ENCODE measurements at regions not wholly inside any gene's neighbourhood (a gene's known extent, or its start where the extent isn't known, plus 50 kb on each side); places are given as distances from the start of the nearest gene placed in this dataset.
A peak's percentile ranks its signal among the peaks of the same experiment; 100 is the strongest.

DNA sequence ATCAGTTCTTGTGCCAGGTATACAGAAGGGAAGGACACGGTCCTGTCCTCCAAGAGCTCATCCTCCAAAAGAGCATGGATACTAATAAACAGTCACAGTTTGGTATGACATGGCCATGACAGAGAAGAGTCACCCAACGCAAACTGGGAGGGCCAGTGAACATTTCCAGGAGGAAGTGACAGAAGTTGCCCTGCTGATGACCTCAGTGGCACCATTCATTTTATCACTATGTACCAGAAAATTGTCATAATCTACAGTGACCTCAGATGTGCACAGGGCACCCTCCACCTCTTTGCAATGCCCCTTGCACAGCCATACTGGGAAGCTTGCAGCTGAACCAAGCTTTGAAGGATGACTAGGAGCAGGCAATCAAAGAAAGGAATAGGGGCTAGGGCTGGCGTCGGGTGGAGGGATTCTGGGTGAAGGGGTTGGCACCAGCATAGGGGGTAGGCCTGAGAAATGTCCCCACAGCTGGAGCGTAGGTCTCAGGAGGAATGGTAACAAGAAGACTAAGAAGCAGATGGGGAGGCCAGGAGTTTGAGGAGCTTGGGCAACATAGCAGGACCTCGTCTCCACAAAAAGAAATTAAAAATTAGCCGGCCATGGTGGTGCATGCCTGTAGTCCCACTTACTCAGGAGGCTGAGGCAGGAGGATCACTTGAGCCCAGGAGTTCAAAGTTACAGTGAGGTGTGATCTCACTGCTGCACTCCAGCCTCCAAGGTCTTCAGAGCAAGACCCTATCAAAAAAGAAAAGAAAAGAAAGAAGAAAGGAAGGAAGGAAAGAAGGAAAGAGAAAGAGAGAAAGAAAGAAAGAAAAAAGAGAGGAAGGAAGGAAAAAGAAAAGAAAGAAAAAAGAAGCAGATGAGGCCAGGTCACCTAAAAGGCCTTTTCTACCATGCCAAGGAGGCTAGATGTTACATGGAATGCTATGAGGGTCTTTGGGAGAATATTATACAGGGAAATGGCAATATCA, 65.3 kb upstream of the SNX9 start:
- Histone ChIP-seq H3K27ac (ENCODE audit: low read length) (no peak overlapping the region), H3K27me3 (ENCODE audit: low read depth, low read length) (no peaks in the 10 kb centered on the region), H3K4me1 (ENCODE audit: control insufficient read depth in 1 of 2, insufficient read depth in 2 of 2, low read length in 2 of 2) (peaks cover 0 to 14% of the 10 kb centered on the region in 2 donors)

GRCh38 chr6:157758516-157759023, 64.5 kb upstream of the SNX9 start:
- no peaks in the 10 kb centered on the region for H3K27me3 ChIP-seq (ENCODE audit: low read depth, low read length)
- peaks cover 4 to 17% of the 10 kb centered on the region in 2 donors for H3K4me1 ChIP-seq (ENCODE audit: control insufficient read depth in 1 of 2, insufficient read depth in 2 of 2, low read length in 2 of 2)

More for the DNA sequence above, 65.3 kb upstream of the SNX9 start:
- no peak overlapping the region for H3K4me3 ChIP-seq (ENCODE audit: low read depth in 1 of 2, low read length in 2 of 2)
- no peaks in the 10 kb centered on the region for H3K9me3 ChIP-seq (ENCODE audit: control insufficient read depth in 1 of 2, low read length in 2 of 2)
- H3K36me3 ChIP-seq (ENCODE audit: control insufficient read depth in 1 of 2, insufficient read depth in 2 of 2, low read length in 2 of 2), result no peaks in the 10 kb centered on the region

GRCh38 chr6:157759028-157759427, 64.0 kb upstream of the SNX9 start:
- no peaks in the 10 kb centered on the region for H3K27me3 ChIP-seq (ENCODE audit: low read depth, low read length)
- no peaks in the 10 kb centered on the region for H3K36me3 ChIP-seq (ENCODE audit: control insufficient read depth in 1 of 2, insufficient read depth in 2 of 2, low read length in 2 of 2)
- no peak overlapping the region for H3K4me3 ChIP-seq (ENCODE audit: low read depth in 1 of 2, low read length in 2 of 2)
- H3K9me3 ChIP-seq (ENCODE audit: control insufficient read depth in 1 of 2, low read length in 2 of 2), result no peaks in the 10 kb centered on the region
- H3K27ac ChIP-seq (ENCODE audit: low read length), result no peak overlapping the region
- peaks cover 9 to 21% of the 10 kb centered on the region in 2 donors for H3K4me1 ChIP-seq (ENCODE audit: control insufficient read depth in 1 of 2, insufficient read depth in 2 of 2, low read length in 2 of 2)

More at GRCh38 chr6:157758516-157759023, 64.5 kb upstream of the SNX9 start:
- no peak overlapping the region for H3K4me3 ChIP-seq (ENCODE audit: low read depth in 1 of 2, low read length in 2 of 2)
- no peaks in the 10 kb centered on the region for H3K36me3 ChIP-seq (ENCODE audit: control insufficient read depth in 1 of 2, insufficient read depth in 2 of 2, low read length in 2 of 2)
- no peaks in the 10 kb centered on the region for H3K9me3 ChIP-seq (ENCODE audit: control insufficient read depth in 1 of 2, low read length in 2 of 2)
- H3K27ac ChIP-seq (ENCODE audit: low read length), result no peak overlapping the region

DNA sequence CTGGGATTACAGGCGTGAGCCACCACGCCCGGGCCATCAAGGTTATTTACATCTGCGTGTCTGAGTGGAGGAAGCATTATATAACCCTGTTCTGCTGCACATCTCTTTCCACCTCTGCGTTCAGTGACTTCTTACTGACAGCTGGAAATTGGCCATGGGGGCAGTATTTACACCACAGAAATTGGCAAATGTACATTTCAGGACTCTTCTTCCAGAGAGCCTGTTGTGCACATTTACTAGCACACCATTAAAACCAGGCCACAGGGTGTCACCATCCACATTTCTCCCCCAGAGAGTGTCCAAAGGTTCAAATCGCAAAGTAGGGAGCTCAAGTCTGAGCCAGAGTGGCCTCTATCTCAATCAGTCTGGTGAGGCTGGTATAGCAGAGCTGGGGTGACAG, 62.9 kb upstream of the SNX9 start:
- no peaks in the 10 kb centered on the region for H3K9me3 ChIP-seq (ENCODE audit: control insufficient read depth in 1 of 2, low read length in 2 of 2)
- no peak overlapping the region for H3K27ac ChIP-seq (ENCODE audit: low read length)
- H3K36me3 ChIP-seq (ENCODE audit: control insufficient read depth in 1 of 2, insufficient read depth in 2 of 2, low read length in 2 of 2), result no peaks in the 10 kb centered on the region
- no peaks in the 10 kb centered on the region for H3K27me3 ChIP-seq (ENCODE audit: low read depth, low read length)
- H3K4me3 ChIP-seq (ENCODE audit: low read depth in 1 of 2, low read length in 2 of 2), result no peak overlapping the region
- peaks cover 14 to 32% of the 10 kb centered on the region in 2 donors for H3K4me1 ChIP-seq (ENCODE audit: control insufficient read depth in 1 of 2, insufficient read depth in 2 of 2, low read length in 2 of 2)

DNA sequence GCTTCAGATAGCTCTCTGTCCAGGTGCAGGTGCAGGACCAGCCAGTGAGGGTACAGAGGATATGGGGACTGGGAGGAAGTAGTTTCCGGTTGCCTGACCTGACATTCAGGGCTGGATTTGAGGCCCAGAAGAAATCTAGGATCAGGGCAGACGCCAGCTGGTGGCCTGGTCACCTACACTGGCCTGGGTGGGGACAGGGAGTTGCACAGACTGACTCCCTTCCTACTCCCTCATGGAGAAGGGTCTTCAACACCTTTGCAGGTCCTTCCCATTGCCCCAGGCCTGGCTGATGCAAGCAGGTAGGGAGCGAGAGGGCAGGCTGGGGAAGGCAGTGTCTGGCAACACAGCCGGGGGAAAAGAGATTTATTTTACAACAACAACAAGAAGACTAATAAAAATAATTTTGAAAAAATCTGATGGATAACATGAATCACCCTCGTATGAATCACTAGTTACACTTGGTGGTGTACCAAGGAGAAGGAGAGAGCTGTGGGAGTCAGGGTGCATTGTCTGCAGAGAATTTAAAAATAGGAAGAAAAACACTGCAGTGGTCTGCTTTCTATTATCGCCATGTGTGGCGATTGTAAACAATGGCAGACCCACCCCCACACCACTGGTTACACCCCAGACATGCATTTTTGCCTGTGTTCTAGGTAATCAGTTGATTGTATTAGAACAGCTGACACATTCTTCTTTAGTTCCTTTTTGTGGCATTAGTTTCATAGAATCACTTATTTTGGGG, 62.3 kb upstream of the SNX9 start:
- peaks cover 14 to 32% of the 10 kb centered on the region in 2 donors for H3K4me1 ChIP-seq (ENCODE audit: control insufficient read depth in 1 of 2, insufficient read depth in 2 of 2, low read length in 2 of 2)
- H3K9me3 ChIP-seq (ENCODE audit: control insufficient read depth in 1 of 2, low read length in 2 of 2), result no peaks in the 10 kb centered on the region
- no peak overlapping the region for H3K4me3 ChIP-seq (ENCODE audit: low read depth in 1 of 2, low read length in 2 of 2)
- H3K27ac ChIP-seq (ENCODE audit: low read length), result no peak overlapping the region
- no peaks in the 10 kb centered on the region for H3K36me3 ChIP-seq (ENCODE audit: control insufficient read depth in 1 of 2, insufficient read depth in 2 of 2, low read length in 2 of 2)
- no peaks in the 10 kb centered on the region for H3K27me3 ChIP-seq (ENCODE audit: low read depth, low read length)

DNA sequence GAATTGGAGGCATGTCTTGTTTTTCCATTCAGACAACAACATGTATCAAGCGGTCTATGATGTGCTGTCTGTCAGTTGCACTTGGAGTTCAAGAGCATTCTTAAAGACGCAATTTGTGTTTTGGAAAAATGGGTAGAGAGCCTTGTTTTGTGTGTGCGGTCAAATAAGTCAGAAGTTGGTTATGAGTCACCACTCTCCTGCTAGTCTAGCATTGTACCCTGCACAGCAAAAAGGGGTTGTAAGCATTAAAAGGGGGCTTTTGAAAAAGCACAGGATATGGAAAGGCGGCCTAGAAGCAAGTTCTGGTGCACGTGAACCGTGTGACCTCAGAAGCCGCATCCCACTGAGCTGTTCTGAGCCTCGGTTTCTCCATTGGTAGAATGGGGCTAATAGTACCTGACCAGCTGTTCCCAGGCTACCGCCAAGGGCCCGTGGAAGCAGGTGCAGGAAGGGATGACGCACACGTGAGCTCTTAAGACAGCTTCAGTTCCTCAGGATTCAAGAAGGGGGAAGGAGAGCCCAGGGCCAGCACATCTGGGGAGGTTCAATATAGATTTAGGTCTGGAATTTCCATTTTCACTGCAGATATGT, 61.6 kb upstream of the SNX9 start:
- H3K27ac ChIP-seq (ENCODE audit: low read length), result no peak overlapping the region
- H3K36me3 ChIP-seq (ENCODE audit: control insufficient read depth in 1 of 2, insufficient read depth in 2 of 2, low read length in 2 of 2), result no peaks in the 10 kb centered on the region
- H3K27me3 ChIP-seq (ENCODE audit: low read depth, low read length), result no peaks in the 10 kb centered on the region
- no peak overlapping the region for H3K4me3 ChIP-seq (ENCODE audit: low read depth in 1 of 2, low read length in 2 of 2)
- no peaks in the 10 kb centered on the region for H3K9me3 ChIP-seq (ENCODE audit: control insufficient read depth in 1 of 2, low read length in 2 of 2)
- H3K4me1 ChIP-seq (ENCODE audit: control insufficient read depth in 1 of 2, insufficient read depth in 2 of 2, low read length in 2 of 2), result peaks cover 14 to 30% of the 10 kb centered on the region in 2 donors

GRCh38 chr6:157761926-157762325, 61.1 kb upstream of the SNX9 start:
- H3K27ac ChIP-seq (ENCODE audit: low read length), result no peak overlapping the region
- no peaks in the 10 kb centered on the region for H3K27me3 ChIP-seq (ENCODE audit: low read depth, low read length)
- no peaks in the 10 kb centered on the region for H3K36me3 ChIP-seq (ENCODE audit: control insufficient read depth in 1 of 2, insufficient read depth in 2 of 2, low read length in 2 of 2)
- no peaks in the 10 kb centered on the region for H3K9me3 ChIP-seq (ENCODE audit: control insufficient read depth in 1 of 2, low read length in 2 of 2)
- H3K4me1 ChIP-seq (ENCODE audit: control insufficient read depth in 1 of 2, insufficient read depth in 2 of 2, low read length in 2 of 2), result peaks cover 14 to 25% of the 10 kb centered on the region in 2 donors
- H3K4me3 ChIP-seq (ENCODE audit: low read depth in 1 of 2, low read length in 2 of 2), result no peak overlapping the region

DNA sequence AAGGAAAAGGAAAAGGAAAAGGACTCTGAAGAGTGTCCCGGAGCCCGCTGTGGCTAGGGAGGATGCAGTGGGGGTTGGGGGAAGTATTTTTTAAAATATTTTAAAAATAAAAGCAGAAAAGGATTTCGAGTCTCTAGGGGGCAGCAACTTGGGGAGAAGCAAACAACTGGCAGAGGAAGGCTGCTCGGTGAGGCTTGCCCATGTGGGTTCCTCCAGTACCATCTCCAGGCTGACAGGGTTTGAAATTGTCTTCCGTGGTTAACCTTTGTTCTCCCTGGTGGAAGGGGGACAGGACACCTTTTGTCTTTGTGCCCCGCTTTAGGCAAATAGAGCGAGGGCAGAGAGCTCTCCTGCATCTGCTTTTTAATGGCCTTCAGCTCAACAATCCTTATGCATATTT, 60.4 kb upstream of the SNX9 start:
- no peak overlapping the region for H3K27ac ChIP-seq (ENCODE audit: low read length)
- no peak overlapping the region for H3K4me3 ChIP-seq (ENCODE audit: low read depth in 1 of 2, low read length in 2 of 2)
- peaks cover 14 to 18% of the 10 kb centered on the region in 2 donors for H3K4me1 ChIP-seq (ENCODE audit: control insufficient read depth in 1 of 2, insufficient read depth in 2 of 2, low read length in 2 of 2)

GRCh38 chr6:157763129-157763903, 59.7 kb upstream of the SNX9 start:
- H3K4me3 ChIP-seq (ENCODE audit: low read depth in 1 of 2, low read length in 2 of 2), result no peak overlapping the region
- no peaks in the 10 kb centered on the region for H3K9me3 ChIP-seq (ENCODE audit: control insufficient read depth in 1 of 2, low read length in 2 of 2)
- H3K27ac ChIP-seq (ENCODE audit: low read length), result peak overlapping the region; percentile 89
- peaks cover 14 to 18% of the 10 kb centered on the region in 2 donors for H3K4me1 ChIP-seq (ENCODE audit: control insufficient read depth in 1 of 2, insufficient read depth in 2 of 2, low read length in 2 of 2)
- no peaks in the 10 kb centered on the region for H3K27me3 ChIP-seq (ENCODE audit: low read depth, low read length)
- no peaks in the 10 kb centered on the region for H3K36me3 ChIP-seq (ENCODE audit: control insufficient read depth in 1 of 2, insufficient read depth in 2 of 2, low read length in 2 of 2)

More for the DNA sequence above, 60.4 kb upstream of the SNX9 start:
- Histone ChIP-seq H3K36me3 (ENCODE audit: control insufficient read depth in 1 of 2, insufficient read depth in 2 of 2, low read length in 2 of 2) (no peaks in the 10 kb centered on the region), H3K9me3 (ENCODE audit: control insufficient read depth in 1 of 2, low read length in 2 of 2) (no peaks in the 10 kb centered on the region), H3K27me3 (ENCODE audit: low read depth, low read length) (no peaks in the 10 kb centered on the region)

DNA sequence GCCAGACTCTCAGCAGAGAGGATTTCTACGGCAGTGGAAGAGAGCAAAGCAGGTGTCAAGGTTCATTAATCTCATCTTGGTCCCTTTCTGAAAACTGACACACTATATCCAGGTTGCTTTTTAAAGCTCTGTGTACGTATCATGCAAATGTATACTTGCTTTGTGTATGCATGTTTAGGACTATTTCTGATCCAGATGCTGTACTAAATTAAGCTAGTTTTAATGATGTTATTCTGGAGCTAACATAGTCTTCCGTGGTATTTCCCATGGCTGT, 59.2 kb upstream of the SNX9 start:
- Histone ChIP-seq H3K27ac (ENCODE audit: low read length) (peak overlapping the region; percentile 89), H3K27me3 (ENCODE audit: low read depth, low read length) (no peaks in the 10 kb centered on the region), H3K36me3 (ENCODE audit: control insufficient read depth in 1 of 2, insufficient read depth in 2 of 2, low read length in 2 of 2) (no peaks in the 10 kb centered on the region), H3K4me3 (ENCODE audit: low read depth in 1 of 2, low read length in 2 of 2) (no peak overlapping the region), H3K9me3 (ENCODE audit: control insufficient read depth in 1 of 2, low read length in 2 of 2) (no peaks in the 10 kb centered on the region), H3K4me1 (ENCODE audit: control insufficient read depth in 1 of 2, insufficient read depth in 2 of 2, low read length in 2 of 2) (peaks cover 14 to 18% of the 10 kb centered on the region in 2 donors)
